ENCODE measurements at regions not wholly inside any gene's neighbourhood (a gene's known extent, or its start where the extent isn't known, plus 50 kb on each side); places are given as distances from the start of the nearest gene placed in this dataset.
"Not testable (repeated sequence)": the region's sequence is repeated elsewhere in the genome, so short reads cannot be mapped to it uniquely, and the experiment has no call there.

DNA sequence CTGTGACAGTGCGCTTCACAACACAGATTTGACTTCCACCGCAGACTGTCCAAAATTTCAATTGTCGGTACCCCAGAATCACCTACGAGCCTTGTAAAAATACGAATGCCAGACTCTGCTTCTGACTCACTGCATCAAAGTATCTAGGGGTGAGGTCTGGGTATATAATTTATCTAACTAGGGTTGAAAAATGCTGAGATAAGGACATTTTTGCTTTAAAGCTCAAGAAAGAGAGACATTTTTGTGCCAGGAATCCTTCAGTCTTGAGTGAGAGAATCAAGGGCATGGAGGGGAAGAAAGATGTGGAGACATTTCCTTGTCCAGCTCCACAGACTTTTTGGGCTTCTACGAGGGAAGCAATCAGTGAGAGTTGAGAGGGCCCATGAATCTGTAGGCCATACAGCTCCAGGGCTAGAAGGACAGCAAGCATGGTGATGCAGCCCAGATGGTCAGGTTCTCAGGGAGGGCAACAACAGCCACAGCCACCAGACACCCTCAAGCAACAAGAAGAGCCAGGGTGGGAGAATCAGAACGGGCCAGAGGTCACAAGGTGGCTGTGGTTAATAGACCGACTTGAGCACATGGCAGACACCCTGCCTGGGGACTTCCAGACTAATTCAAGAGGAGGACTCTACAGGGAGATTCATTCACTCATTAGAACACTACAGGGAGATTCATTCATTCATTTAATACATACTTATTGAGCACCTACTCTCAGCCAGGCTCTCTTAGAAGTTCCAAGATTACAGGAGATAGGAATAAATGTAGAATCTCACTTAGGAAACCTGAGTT, 211.1 kb upstream of the PRDM1 start:
- no peak for DNase-seq

DNA sequence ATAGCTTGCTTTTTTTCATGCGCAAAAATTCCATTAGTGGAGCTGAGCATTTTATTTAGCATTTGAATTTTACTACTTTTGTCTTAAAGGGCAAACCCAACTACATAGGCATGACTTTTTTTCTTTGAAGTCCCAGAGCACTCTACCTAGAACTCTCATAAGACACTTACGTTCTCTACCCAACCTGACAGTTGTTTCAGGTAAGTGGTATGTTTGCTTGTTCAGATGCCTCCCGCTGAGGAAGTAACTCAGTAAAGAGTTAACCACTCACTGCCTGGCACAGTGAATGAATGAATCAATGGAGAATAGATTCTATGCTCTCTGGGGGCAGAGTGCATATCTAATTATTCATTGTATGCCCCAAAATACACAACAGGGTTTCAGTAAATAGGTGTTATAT, 212.3 kb upstream of the PRDM1 start:
- DNase-seq = no peak

DNA sequence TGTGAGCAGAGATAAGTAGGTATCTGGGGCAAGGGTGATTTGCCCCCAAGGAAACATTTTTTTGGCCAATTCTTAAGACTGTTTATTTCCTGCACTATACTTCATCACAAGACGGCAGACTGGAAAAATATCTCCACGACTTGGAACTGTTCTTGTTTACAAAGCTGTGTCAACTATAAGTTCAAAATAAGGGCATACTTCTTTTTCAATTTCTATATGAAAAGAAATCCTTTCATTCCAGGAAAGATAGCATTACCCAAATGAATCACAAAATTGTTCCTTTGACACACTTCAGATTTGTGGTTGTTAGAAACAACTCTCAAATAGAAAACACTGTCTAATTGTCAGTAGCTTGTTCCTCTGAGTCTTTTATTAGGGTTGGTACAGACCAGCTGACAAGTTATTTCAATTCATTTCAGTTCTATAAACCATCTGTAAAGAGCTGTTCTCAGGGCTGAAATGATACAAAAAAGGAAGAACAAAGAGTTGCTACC, 212.9 kb upstream of the PRDM1 start:
- DNase-seq = no peak

DNA sequence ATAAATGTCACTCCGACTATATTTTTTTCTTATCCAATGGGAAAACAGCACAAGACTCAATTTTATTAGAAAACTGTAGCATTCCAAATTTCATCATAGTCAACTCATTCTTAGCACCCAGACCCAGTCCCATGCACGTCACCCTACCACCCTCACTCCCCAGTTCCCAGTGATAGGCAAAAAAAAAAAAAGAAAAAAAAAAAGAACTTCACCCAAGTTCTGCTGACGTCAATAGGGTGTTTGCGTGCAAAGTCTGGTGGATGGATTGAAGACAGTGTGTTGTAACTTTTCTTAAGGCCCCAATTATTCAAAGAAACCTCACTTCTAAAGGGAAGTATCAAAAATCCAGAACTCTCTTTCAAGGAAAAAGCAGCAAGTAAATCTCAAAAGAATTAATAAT, 213.9 kb upstream of the PRDM1 start:
- no peak for DNase-seq

DNA sequence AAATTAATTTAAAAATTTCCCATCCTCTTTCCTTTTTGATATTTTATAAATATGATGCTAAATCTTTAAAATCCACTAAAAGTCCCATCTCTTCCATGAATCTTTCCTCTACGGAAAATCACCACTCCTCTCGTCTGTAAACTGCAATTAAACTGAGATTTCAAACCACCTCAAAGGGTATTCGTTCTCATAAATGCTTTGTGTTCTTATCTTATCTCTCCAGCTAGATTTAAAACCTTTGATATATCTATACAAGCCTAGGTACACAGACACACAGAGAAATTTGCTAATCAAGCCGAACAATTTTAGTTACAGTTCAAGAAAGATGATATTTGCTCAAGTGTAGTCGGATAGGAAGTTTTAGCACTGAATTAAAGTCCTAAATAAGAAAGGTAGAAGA, 214.6 kb upstream of the PRDM1 start:
- DNase-seq = no peak

DNA sequence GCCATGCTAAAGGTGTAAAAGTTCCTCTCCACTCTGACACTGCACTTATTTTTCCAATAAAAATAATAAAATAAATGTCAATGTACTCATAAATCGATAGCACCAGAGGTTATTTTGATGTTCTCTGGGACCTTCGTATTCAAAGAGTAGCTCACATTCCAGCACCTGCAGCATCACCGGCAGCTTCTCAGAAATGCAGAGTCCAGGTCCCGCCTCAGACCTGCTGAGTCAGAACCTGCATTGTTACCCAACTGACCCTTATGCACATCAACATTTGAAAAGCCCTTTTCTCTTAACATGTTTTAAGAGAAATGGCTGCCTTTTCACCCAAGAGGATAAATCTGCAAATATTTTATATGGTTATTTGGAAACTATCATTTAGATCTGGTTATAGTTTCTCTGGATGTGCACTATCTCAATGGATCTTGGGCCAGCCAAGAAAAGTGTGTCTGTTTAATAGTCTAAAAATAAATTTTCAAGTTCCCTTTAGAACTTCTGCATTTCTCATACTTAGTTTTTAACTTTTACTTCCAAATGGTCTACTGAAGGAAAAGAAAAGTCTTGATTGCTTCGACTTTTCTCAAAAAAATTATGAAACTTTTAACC, 216.2 kb upstream of the PRDM1 start:
- DNase-seq = no peak

DNA sequence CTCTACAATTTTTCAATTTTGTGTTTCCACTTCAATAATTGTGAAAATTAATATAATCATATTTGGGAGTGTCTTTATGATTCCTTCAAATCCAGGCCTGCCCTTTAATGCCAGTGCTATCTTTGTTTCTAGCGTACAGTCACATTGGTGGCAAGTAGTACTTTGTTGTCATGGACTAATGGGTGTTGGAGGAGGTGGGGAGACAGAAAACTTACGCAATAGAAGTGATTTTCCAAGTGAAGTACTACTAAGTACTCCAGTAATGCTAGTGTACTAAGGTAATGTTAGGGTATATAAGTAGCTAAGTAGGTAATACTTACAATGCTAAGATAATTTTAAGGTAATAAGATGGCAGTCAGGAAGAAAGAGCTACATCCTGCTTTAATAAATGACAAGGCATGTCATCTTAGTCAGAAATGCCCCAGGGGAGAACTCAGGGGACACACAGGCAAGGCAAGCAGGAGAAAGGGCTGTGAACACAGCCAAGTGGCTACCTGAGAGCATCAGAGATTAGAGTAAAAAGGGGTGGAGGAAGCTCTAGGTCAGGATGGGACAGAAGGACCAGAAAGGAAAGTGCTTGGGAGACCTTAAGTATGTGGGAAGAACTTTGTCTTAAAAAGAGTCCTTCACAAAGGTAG, 217.2 kb upstream of the PRDM1 start:
- DNase-seq = no peak

DNA sequence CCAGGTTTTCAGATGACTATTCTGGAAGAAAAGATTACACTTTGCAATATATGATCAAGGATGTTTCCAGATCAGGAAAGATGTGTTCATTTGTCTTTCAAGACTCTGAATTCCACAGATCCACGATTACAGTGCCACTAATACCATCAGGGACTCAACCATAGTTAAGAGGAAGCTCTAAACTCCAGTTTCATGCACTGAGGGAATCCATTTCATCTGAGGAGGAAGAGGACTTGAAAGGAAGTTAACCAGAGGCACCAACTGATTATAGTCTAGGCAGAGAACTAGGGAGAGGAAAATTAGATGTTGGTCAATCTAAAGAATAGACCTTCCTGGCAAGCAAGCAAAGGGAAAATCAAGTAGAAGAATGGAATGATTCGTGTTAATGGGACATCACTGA, 218.3 kb upstream of the PRDM1 start:
- no peak for DNase-seq

DNA sequence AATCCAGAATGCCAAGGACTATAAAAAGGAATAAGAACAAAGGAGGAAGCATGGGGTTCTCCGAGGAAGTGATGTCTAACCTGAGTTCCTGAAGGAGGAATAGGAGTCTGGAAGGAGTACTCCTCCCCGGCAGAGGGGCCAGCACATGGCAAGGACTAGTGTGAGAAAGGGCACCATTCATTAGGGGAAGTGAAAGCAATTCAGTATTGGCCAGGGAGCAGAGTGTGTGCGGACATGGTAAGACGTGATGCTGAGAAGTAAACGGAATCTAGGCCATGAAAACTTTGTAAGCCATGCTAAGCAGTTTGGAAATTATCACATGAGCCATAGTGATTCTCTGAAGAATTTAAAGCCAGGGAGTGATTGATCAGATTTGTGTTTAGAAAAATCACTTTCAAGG, 218.9 kb upstream of the PRDM1 start:
- no peak for DNase-seq

DNA sequence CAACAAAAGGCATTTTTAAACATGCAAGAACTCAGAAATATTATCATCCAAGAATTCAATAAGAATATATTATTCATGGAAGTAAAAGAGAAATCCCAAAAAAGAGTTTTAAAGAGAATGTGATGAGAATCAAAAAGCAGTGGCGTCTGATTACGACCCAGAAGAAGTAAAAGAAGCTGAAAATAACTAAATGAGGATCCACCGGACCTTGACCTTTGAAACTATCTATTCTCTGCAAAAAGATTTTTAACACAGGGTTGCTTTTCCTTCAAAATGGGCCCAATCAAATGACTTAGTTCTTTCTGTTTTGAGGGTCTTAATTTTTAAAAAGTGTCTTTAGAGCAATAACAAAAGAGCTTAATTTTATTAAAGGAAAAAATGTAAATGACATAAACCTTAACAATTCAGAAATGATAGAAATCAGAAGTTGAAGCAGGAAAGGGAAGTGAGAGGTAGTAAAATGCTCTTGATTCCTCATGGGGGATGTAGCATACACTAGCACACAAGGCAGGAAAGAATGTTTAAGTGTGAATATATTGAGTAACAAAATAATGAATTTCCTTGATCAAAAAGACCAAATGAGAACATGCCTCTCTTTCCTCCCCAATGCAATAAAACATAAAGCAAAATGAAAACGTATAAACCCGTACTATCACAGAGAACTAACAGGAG, 223.1 kb upstream of the PRDM1 start:
- DNase-seq = no peak

DNA sequence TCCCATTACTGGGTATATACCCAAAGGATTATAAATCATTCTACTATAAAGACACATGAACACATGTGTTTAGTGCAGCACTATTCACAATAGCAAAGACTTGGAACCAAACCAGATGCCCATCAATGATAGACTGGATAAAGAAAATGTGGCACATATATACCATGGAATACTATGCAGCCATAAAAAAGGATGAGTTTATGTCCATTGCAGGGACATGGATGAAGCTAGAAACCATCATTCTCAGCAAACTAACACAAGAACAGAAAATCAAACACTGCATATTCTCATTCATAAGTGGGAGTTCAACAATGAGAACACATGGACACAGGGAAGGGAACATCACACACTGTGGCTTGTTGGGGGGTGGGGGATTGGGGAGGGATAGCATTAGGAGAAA, 225.2 kb upstream of the PRDM1 start:
- not testable (repeated sequence) for DNase-seq

DNA sequence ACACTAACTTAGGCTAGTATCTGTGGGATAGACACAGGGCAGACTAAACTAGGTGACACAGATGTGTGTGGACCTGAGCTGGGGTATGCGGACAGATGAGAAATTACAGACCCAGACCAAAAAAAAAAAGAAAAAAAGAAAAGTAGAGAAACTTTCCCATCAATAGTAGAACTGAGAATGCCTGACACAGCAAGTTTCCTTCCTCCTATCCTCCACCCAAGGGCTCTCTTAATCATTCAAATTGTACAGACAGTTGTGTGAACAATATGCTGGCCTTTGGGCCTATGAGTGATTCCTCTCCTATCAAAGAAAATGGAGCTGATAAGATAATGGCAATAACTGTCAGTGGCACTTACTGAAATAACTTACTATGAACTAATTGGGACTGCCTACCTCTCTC, 226.7 kb upstream of the PRDM1 start:
- no peak for DNase-seq

DNA sequence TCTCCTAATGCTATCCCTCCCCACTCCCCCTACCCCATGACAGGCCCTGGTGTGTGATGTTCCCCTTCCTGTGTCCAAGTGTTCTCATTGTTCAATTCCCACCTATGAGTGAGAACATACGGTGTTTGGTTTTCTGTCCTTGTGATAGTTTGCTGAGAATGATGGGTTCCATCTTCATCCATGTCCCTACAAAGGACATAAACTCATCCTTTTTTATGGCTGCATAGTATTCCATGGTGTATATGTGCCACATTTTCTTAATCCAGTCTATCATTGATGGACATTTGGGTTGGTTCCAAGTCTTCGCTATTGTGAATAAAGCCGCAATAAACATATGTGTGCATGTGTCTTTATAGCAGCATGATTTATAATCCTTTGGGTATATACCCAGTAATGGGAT, 227.5 kb upstream of the PRDM1 start:
- not testable (repeated sequence) for DNase-seq

DNA sequence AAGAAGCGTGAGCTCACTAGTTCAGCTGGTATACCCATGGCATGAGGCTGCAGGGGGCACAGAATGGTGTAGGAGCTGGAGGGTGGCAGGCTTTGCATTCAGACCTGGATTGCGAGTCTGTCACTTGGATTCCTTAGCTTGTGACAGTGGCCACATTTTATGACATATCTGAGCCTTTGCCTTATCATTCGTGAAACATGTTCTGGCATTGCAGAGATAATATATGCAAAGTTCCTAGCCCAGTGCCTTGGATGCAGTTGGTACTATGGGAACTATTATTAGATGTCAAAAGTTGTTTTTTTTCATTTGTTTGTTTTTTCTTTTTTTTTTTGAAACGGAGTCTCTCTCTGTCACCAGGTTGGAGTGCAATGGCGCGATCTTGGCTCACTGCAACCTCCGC, 230.7 kb upstream of the PRDM1 start:
- no peak for DNase-seq

DNA sequence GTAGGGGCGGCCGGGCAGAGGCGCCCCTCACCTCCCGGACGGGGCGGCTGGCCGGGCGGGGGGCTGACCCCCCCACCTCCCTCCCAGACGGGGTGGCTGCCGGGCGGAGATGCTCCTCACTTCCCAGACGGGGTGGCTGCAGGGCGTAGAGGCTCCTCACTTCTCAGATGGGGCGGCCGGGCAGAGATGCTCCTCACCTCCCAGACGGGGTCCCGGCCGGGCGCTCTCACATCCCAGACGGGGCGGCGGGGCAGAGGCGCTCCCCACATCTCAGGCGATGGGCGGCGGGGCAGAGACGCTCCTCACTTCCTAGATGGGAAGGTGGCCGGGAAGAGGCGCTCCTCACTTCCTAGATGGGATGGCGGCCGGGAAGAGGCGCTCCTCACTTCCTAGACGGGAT, 232.2 kb upstream of the PRDM1 start:
- not testable (repeated sequence) for DNase-seq

DNA sequence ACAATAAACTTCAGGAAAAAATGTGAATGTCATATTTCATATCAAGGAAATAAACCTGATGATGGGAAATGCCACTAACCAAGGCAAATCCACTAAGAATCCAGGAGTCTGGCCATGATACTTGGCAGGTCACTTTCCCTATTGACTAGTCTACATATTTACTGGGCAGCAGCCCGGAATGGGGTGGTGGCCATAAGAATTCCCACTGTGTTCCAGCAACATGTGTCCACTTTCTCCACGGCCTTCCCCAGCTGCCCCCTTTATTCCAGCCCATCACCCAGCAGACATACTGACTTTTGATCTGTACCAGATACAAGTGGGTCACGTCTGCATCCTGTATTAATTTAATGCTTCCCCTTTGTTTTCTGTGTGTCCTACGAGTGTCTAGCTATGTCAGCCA, 234.5 kb upstream of the PRDM1 start:
- no peak for DNase-seq

DNA sequence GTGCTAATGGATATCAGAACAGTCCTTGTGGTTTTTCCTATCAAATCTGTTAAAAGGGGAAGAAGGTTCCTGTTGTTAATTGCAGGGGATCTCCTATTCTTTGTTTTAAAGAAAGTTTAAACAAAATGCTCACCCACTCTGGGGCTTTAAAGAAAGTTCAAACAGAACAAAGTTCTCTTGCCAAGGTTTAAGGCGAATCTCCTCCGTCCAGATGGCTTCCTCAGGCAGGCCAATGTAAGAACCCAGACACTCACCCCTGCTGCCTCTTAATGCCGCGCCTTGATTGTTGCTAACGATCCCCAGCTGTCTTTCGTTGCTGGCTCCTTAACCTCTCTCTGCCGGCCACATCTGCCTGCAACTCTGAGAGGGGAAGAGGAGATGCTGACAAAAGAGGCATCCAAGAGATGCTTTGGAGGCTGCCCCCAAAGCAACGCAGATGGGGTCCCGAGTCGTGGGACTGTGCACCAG, 235.0 kb upstream of the PRDM1 start:
- DNase-seq = no peak

DNA sequence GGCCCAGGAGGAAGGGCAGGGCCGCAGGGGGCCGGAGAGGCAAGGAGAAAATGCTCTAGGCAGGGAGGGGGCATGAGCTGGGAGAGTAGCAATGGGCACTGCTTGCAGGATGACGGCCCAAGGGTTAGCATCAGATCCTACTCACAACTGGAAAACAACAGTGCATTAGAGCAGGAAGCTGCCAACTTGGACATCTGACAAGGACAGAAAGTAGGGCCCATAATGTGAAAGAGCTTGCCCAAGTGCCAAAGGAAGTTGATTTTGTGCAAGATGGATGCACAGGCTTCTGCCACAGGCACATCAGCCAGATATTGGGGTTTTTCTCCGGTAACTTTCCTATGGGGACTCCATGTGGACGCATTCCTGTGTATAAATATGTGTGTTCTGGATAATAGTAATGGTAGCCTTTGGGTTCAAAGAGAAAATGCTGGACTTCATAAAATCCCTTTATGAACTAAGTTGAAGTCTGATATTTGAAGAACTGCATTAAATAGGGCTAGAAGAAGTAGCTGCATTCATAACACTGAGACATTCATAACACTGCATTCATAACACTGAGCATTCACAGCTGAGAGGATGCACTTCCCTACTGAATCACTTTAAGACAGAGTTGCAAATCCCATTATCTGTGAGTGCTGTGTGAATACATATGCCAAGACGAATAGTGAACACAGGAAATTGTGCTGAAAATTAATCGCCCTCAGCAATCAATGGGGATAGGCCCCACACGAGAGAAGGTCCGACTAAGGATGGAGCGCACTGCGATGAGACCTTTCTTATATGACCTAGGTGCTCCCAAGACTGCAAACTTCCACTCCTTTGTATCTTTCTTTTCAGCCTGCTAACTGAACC, 235.6 kb upstream of the PRDM1 start:
- DNase-seq = no peak

DNA sequence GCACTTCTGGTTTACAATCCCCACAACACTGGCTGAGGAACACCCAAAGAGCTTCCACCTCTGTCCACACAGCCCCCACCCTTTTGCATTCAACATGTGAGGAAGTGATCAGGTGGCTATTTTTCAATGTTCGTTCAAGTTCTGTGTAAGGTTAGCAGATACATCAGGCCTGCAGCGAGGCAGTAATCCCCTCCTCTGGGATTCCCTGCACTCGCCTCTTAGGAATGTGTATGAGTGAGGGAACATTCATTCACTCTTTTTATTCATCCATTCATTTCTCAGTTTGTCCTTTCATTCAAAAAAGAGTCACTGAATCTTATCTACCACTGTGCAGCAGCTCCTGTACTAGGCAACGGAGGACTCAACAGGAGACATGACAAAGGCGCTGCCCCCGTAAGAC, 236.4 kb upstream of the PRDM1 start:
- DNase-seq = no peak

DNA sequence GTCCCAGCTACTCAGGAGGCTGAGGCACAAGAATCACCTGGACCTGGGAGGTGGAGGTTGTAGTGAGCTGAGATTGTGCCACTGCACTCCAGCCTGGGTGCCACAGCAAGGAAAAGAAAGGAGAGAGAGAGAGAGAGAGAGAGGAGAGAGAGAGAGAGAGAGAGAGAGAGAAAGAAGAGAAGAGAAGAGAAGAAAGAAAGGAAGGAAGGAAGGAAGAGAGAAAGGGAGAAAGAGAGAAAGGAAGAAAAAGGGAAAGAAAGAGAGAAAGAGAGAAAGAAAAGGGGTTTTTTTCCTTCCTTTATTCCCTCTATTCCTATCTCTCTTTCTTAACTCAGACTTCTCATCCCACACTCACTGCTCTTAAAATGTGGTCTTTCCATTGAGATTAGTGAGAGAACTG, 238.7 kb upstream of the PRDM1 start:
- DNase-seq = no peak

DNA sequence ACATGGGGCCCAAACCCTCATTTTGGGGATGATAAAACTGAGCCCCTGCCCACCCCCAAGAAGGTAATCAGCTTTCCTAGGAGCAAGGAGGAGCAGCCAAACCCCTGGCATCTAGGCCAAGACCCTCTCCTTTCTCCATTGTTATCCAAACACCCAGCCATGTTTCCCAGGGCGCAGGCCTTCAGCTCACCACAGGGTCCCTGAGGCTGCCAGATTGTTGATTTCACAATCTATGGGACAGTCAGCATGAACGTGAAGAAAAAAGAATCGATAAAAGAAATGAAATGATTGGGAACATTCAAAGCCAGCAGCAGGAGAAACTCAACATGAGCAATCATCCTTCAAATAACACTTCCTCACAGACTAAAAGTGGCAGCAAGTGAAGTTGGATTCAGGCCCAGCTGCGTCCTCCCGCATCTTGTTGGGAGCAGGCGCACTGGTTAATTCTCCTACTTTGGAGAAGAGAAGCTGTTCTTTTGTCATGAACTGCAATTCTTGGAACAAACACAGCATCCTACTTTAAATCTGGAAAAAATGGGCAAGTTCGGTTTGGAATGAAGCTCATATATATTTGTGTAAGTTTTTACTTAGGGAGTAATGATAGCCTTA, 241.8 kb upstream of the PRDM1 start:
- DNase-seq = no peak

DNA sequence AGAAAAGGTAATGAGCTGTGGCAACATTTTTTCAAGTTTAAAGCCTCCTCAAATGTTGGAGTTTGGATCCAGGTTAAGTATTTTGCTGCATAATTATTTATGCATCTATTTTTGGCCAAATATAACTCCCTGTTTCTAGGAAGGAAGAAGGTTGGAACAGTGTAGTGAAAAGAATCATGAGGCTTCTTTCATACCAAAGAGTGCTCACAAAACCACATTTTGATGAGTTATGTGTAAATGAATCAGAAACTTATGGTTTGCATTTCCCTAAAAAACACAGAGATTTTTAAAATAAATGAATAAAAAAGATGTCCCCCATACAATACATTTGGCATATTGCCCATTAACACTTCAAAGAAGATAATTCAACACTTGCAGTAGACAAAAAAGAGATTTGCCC, 246.9 kb upstream of the PRDM1 start:
- DNase-seq = no peak
